SK-N-MC (cell line): ENCODE measurements at regions not wholly inside any gene's neighbourhood (a gene's known extent, or its start where the extent isn't known, plus 50 kb on each side); places are given as distances from the start of the nearest gene placed in this dataset.

Source experiments
- DNase-seq: peaks from one replicate; pipeline ENCODE4 v3.0.0-alpha.2; 2011; ENCODE audit warnings: low read depth, low spot score
- H3K27ac ChIP-seq: fragments of 200-600 bp; sonication (generic); 2 replicates; pipeline ENCODE4 v1.5.1; 2016; ENCODE audit warnings: mixed run types
- H3K36me3 ChIP-seq: fragments of 200-600 bp; sonication (generic); 2 replicates; pipeline ENCODE4 v1.6.1; 2017; ENCODE audit warnings: antibody characterized with exemption, low read length, mixed read lengths; ENCODE audit not compliant: insufficient read depth
- H3K4me3 ChIP-seq: fragments of 200-600 bp; sonication (generic); 2 replicates; pipeline ENCODE4 v1.5.1; 2016
- H3K9ac ChIP-seq: fragments of 200-600 bp; sonication (generic); 2 replicates; pipeline ENCODE4 v1.8.0; 2017; ENCODE audit warnings: mixed run types, mixed read lengths; ENCODE audit not compliant: insufficient read length
- H3K9me3 ChIP-seq: fragments of 200-600 bp; sonication (generic); 2 replicates; pipeline ENCODE4 v1.6.1; 2017; ENCODE audit warnings: low read depth, mild to moderate bottlenecking, antibody characterized with exemption, low read length, moderate library complexity, mixed read lengths
- EZH2 ChIP-seq: fragments of 200-600 bp; sonication (generic); IDR thresholded peaks from one replicate; pipeline ENCODE4 v1.6.1; 2017; ENCODE audit warnings: antibody characterized with exemption
- FOXP2 ChIP-seq: optimal IDR thresholded peaks from 2 replicates; pipeline ENCODE3; 2011; ENCODE audit warnings: mild to moderate bottlenecking, moderate library complexity; ENCODE audit not compliant: insufficient read depth; ENCODE audit errors: extremely low read length, control extremely low read depth
- POLR2AphosphoS5 ChIP-seq: IDR thresholded peaks from 2 replicates; pipeline ENCODE4 v1.6.1; 2012; ENCODE audit warnings: mild to moderate bottlenecking, low read depth, low read length, borderline replicate concordance

DNA sequence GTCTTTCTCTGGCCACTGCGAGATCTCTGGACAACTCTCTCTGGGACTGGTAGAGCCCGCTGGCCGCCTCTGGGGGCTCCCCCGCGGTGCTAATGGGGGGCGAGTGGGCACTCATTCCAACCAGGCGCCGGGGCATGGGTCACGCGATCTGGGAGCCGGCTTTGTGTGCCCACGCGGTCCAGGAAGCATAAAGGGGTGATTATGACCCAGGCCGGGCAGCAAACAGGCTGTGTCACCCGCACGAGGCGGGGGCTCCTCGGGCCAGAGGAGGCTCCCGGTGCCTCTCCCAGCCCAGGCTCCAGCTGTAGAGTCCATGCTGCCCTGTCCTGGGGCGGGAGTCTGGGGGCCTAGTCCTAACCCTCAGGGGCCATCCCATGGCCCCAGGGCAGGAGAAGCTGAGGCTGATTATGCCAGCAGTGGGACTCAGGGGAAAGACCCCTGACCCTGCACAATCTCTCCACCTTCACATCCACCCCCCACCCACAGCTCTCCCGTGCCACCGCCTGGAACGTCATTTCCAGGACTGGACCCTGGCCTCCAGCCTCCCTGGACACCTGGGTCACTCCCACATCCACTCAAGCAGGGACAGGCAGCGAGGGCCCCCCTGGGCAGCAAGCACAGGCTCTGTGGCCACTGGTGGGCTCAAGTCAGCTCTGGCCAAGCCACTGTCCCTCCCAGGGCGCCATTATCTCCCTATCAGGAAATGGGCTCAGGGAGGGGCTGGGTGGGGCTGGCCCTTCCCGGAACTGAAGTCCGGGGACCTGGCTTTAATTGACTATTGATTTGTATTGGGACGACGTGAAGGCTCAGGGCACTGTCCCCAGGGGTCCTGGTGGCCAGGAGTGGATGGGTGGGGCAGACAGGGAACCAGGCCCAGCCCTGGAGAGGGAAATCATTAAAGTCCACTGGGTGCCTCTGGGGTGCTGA lies 50.0 kb downstream of the PTPRS start:
- DNase-seq, result no peak
- Histone ChIP-seq H3K4me3 (no peak overlapping the region), H3K9ac (no peak overlapping the region), H3K27ac (no peak overlapping the region), H3K9me3 (no peaks in the 10 kb centered on the region), H3K36me3 (peaks cover 11% of the 10 kb centered on the region; the same call in 1 of the 2 replicates)
- TF ChIP-seq FOXP2 (no peak), POLR2AphosphoS5 (no peak), EZH2 (no peak)

- Histone ChIP-seq H3K27ac (no peak overlapping the region), H3K4me3 (no peak overlapping the region)
- TF ChIP-seq FOXP2, result no peak
- TF ChIP-seq EZH2, result no peak
- TF ChIP-seq POLR2AphosphoS5, result no peak
Measured at GRCh38 chr19:5289060-5289990, 51.3 kb downstream of the PTPRS start.

DNA sequence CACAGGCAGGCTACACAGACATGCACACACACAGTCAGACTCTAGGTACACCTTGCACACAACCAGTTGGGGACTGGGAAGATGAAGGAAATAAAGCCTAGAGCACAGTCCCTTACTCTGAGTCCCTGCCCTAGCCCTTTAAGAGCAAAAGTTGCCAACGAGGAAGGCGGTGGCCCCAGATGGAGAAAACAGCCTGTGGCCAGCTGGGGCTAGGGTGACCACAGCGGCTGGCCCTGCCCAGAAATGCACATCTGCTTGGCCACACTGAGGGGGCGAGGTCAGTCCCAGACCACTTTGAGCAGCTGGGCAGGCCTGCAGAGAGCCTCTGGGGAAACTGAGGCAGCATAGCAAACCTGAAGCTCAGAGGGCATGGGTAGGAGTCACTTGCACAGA lies 52.3 kb downstream of the PTPRS start:
- no peaks in the 10 kb centered on the region for H3K9me3 ChIP-seq
- peaks cover 21% of the 10 kb centered on the region; the same call in 1 of the 2 replicates for H3K36me3 ChIP-seq
- no peak overlapping the region for H3K27ac ChIP-seq
- no peak overlapping the region for H3K4me3 ChIP-seq
- H3K9ac ChIP-seq, result no peak overlapping the region
- no peak for TF ChIP-seq FOXP2
- no peak for TF ChIP-seq POLR2AphosphoS5
- no peak for TF ChIP-seq EZH2
- DNase-seq, result no peak

More at GRCh38 chr19:5289060-5289990, 51.3 kb downstream of the PTPRS start:
- no peak for DNase-seq
- H3K9ac ChIP-seq, result no peak overlapping the region
- peaks cover 21% of the 10 kb centered on the region; the same call in 1 of the 2 replicates for H3K36me3 ChIP-seq
- no peaks in the 10 kb centered on the region for H3K9me3 ChIP-seq

- no peak overlapping the region for H3K27ac ChIP-seq
- no peak for DNase-seq
- no peak overlapping the region for H3K9ac ChIP-seq
- H3K9me3 ChIP-seq, result no peaks in the 10 kb centered on the region
- no peak for TF ChIP-seq FOXP2
- TF ChIP-seq POLR2AphosphoS5, result no peak
- TF ChIP-seq EZH2, result no peak
- H3K36me3 ChIP-seq, result peaks cover 21% of the 10 kb centered on the region; the same call in 1 of the 2 replicates
- H3K4me3 ChIP-seq, result no peak overlapping the region
Measured at GRCh38 chr19:5287066-5287465, 53.5 kb downstream of the PTPRS start.

DNA sequence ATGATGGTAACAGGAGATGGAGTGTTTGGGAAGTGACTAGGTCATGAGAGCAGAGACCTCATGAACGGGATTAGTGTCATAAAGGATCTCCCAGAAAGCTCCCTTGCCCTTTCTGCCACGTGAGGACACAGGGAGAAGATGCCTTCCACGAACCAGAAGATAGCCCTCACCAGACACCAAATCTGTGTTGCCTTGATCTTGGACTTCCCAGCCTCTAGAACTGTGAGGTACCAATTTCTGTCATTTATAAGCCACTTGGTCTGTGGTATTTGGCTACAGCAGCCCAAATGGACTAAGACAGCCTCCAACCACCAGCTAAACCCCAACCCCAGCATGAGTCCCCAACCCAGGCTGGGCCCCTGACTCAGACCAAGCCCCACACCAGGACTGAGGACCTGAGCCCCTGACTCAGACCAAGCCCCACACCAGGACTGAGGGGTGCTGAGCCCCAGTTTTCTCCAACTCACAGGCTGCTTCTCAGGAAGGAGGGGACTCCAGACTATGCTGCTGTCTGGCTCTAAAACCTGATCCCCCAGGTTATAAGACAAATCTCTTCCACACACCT lies 54.1 kb downstream of the PTPRS start:
- no peak for DNase-seq
- Histone ChIP-seq H3K9me3 (no peaks in the 10 kb centered on the region), H3K9ac (no peak overlapping the region), H3K4me3 (no peak overlapping the region), H3K36me3 (peaks cover 21% of the 10 kb centered on the region; the same call in 1 of the 2 replicates), H3K27ac (no peak overlapping the region)
- no peak for TF ChIP-seq POLR2AphosphoS5
- no peak for TF ChIP-seq EZH2
- TF ChIP-seq FOXP2, result no peak

GRCh38 chr19:5285955-5286354 lies 54.7 kb downstream of the PTPRS start:
- Histone ChIP-seq H3K27ac (no peak overlapping the region), H3K9ac (no peak overlapping the region), H3K9me3 (no peaks in the 10 kb centered on the region), H3K4me3 (no peak overlapping the region), H3K36me3 (peaks cover 21% of the 10 kb centered on the region; the same call in 1 of the 2 replicates)
- no peak for TF ChIP-seq EZH2
- no peak for TF ChIP-seq FOXP2
- TF ChIP-seq POLR2AphosphoS5, result no peak
- no peak for DNase-seq

DNA sequence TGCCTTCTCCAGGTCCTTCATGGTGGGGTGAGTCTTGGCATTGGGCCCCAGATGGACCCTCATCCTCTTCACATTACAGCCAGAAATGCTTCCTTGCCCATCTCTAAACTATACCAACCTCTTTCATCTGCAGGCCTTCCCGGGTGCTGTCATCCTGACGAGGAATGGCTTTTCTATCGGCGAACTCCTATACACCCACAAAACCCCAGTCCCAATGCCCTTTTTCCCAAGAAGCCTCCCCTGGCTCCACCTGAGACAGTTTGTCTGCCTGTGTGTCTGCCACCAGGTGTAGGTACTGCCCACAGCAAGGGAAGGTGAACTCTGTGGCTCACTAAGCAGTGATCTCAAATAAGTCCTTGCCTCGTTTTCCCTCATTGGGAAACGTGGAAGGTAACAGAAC lies 55.3 kb downstream of the PTPRS start:
- no peak for DNase-seq
- H3K27ac ChIP-seq, result no peak overlapping the region
- H3K36me3 ChIP-seq, result peaks cover 21% of the 10 kb centered on the region; the same call in 1 of the 2 replicates
- H3K9ac ChIP-seq, result no peak overlapping the region
- no peaks in the 10 kb centered on the region for H3K9me3 ChIP-seq
- H3K4me3 ChIP-seq, result no peak overlapping the region
- TF ChIP-seq EZH2 (no peak), POLR2AphosphoS5 (no peak), FOXP2 (no peak)
